ENCODE measurements at regions not wholly inside any gene's neighbourhood (a gene's known extent, or its start where the extent isn't known, plus 50 kb on each side); places are given as distances from the start of the nearest gene placed in this dataset.

DNA sequence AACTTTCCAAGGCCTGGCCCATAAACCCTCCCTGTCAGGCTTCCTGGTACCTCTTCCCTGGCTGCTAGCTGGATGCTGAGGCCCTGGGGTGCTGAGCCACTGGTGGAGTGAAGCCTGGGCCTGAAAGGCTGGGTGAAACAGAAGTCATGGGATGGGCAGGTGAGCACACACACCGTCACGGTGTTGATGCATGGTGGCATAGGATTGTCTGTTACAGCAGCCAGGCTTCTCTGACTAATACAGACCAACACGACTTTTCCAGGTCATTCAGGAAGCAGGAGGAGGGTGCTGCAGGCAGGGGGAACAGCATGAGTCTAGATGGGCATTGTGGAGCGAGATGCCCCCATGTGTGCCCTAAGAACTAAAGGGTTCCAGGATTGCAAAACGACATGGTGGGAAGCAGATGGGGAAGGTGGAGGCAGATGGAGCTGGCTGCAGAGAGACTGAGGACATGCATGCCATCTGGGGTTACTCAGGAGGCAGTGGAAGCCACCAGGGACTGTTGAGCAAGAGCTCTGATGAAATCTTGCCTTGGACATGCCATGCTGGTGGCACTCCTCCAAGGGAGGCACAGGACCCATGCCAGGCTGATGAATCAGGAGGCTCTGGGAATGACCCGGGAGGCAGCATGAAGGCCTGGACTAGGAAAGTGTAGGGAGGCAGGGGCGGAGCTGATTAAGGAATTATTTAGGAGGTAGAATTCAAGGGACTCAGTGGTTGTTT lies 480.9 kb downstream of the TSN start:
- Histone ChIP-seq H3K4me1 (no peaks in the 10 kb centered on the region), H3K36me3 (no peaks in the 10 kb centered on the region), H3K27ac (no peak overlapping the region), H3K27me3 (no peaks in the 10 kb centered on the region), H3K4me3 (no peak overlapping the region), H3K9me3 (no peaks in the 10 kb centered on the region)
- TF ChIP-seq POLR2A (IDR thresholded peaks at IDR 0.05), result no peak
- TF ChIP-seq, protein P1, sequence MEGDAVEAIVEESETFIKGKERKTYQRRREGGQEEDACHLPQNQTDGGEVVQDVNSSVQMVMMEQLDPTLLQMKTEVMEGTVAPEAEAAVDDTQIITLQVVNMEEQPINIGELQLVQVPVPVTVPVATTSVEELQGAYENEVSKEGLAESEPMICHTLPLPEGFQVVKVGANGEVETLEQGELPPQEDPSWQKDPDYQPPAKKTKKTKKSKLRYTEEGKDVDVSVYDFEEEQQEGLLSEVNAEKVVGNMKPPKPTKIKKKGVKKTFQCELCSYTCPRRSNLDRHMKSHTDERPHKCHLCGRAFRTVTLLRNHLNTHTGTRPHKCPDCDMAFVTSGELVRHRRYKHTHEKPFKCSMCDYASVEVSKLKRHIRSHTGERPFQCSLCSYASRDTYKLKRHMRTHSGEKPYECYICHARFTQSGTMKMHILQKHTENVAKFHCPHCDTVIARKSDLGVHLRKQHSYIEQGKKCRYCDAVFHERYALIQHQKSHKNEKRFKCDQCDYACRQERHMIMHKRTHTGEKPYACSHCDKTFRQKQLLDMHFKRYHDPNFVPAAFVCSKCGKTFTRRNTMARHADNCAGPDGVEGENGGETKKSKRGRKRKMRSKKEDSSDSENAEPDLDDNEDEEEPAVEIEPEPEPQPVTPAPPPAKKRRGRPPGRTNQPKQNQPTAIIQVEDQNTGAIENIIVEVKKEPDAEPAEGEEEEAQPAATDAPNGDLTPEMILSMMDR (IDR thresholded peaks at IDR 0.05), result no peak
- no peak for DNase-seq

DNA sequence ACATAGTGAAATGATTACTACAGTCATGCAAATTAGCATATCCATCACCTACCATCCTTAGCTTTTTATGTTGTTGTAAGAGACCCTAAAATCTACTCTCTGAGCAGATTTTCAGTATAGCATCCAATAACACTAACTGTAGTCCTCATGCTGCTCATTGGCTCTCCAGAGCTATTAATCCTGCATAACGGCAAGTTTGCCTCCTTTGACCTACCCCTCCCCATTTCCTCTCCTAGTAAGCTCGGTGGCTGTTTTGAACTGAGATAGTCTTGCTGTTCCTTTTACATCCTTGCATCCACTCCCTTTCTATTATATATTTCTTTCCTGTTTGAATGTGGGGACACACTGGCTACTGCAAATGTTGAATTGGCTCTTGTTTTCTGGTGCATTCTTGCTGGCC lies 481.5 kb downstream of the TSN start:
- no peak overlapping the region for H3K4me3 ChIP-seq
- no peaks in the 10 kb centered on the region for H3K4me1 ChIP-seq
- TF ChIP-seq POLR2A (IDR thresholded peaks at IDR 0.05), result no peak
- TF ChIP-seq, protein P1 (IDR thresholded peaks at IDR 0.05), result no peak
- H3K27me3 ChIP-seq, result no peaks in the 10 kb centered on the region
- H3K36me3 ChIP-seq, result no peaks in the 10 kb centered on the region
- DNase-seq, result no peak
- H3K9me3 ChIP-seq, result no peaks in the 10 kb centered on the region
- no peak overlapping the region for H3K27ac ChIP-seq

- no peak overlapping the region for H3K4me3 ChIP-seq
- no peaks in the 10 kb centered on the region for H3K9me3 ChIP-seq
- TF ChIP-seq, protein P1 (IDR thresholded peaks at IDR 0.05), result no peak
- TF ChIP-seq POLR2A (IDR thresholded peaks at IDR 0.05), result no peak
These were observed 482.0 kb downstream of the TSN start for GRCh38 chr2:122237450-122237849.

DNA sequence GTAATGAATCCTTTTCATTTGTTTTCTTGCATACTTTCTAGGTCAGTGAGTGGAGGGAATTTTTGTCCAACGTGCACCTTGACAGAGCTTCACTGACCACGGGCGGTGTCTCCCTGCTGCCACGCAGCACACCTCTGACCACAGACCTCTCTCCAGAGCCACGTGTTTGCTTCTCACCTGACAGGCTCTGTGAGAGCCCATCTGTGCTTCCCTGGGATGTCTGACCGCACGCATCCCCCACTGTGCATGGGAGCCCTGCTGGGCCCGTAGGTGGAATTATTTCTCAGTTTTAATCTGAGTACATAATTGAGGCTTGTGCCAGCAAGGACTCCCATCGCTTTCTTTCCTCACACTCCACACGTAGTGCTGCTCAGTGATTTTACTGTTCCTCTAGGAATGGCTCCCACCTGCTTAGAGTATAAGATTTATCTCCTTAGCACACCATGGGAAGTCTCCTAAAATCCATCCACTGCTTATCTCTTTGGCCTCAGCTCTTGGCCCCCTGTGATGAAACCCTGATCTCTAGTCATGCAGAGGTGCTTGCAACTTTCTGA lies 482.6 kb downstream of the TSN start:
- DNase-seq, result no peak
- no peak overlapping the region for H3K4me3 ChIP-seq
- H3K9me3 ChIP-seq, result no peaks in the 10 kb centered on the region
- H3K4me1 ChIP-seq, result no peaks in the 10 kb centered on the region
- H3K36me3 ChIP-seq, result no peaks in the 10 kb centered on the region
- no peak for TF ChIP-seq POLR2A (IDR thresholded peaks at IDR 0.05)
- TF ChIP-seq, protein P1 (IDR thresholded peaks at IDR 0.05), result no peak
- no peak overlapping the region for H3K27ac ChIP-seq
- H3K27me3 ChIP-seq, result no peaks in the 10 kb centered on the region

More at GRCh38 chr2:122237450-122237849, 482.0 kb downstream of the TSN start:
- Histone ChIP-seq H3K27ac (no peak overlapping the region), H3K27me3 (no peaks in the 10 kb centered on the region), H3K36me3 (no peaks in the 10 kb centered on the region), H3K4me1 (no peaks in the 10 kb centered on the region)
- DNase-seq, result no peak

DNA sequence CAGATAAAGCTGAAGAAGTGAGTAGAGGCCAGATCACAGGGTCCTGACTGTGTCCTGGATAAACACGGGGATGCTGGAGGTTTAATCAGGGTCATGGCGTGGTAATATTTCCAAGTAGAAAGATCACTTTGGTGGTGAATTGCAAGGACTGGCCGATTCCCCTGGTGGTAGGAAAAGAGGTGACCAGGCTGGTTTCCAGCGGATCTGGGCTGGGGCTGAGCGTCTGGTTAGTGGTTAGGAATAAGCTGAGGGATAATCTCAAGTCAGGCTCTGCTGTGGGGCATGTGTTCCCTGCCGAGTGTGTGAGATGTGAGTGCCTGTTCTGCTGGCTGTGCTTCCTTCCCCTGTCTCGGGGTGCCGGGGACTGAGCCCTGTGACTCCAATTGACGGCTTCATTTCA lies 484.0 kb downstream of the TSN start:
- no peak for DNase-seq
- no peaks in the 10 kb centered on the region for H3K27me3 ChIP-seq
- H3K4me1 ChIP-seq, result no peaks in the 10 kb centered on the region
- H3K27ac ChIP-seq, result no peak overlapping the region
- TF ChIP-seq, protein P1 (IDR thresholded peaks at IDR 0.05), result no peak
- no peak for TF ChIP-seq POLR2A (IDR thresholded peaks at IDR 0.05)
- no peaks in the 10 kb centered on the region for H3K9me3 ChIP-seq
- no peak overlapping the region for H3K4me3 ChIP-seq
- no peaks in the 10 kb centered on the region for H3K36me3 ChIP-seq

Data from Peyer's patch (tissue), 4 donors.